Anterior cingulate cortex (tissue), 58 donors: ENCODE measurements at regions not wholly inside any gene's neighbourhood (a gene's known extent, or its start where the extent isn't known, plus 50 kb on each side); places are given as distances from the start of the nearest gene placed in this dataset.
A peak's percentile ranks its signal among the peaks of the same experiment; 100 is the strongest.

Experiments
- DNase-seq, 58 donors: peaks; one replicate each; lab custom pipeline; 2025; lab: John Stamatoyannopoulos, UW

DNA sequence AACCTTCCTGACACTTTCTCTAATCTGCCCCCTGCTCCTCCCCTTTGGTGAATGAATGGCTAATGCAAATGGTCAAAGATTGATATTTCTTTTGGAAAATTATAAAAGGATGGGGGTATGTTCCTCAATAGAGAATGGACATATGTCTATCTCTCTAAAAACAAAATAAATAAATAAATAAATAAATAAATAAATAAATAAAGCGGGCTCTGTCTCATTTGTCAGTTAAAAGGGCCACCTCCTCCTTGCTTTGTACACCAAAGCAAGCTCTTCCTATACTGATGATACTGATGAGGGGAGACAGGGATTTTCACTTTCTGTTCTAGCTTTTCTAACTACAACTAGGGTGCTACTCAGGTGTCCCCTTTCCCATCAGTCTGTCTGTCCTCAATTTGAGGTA lies 135.5 kb upstream of the SPACA1 start:
- DNase-seq: no peak

DNA sequence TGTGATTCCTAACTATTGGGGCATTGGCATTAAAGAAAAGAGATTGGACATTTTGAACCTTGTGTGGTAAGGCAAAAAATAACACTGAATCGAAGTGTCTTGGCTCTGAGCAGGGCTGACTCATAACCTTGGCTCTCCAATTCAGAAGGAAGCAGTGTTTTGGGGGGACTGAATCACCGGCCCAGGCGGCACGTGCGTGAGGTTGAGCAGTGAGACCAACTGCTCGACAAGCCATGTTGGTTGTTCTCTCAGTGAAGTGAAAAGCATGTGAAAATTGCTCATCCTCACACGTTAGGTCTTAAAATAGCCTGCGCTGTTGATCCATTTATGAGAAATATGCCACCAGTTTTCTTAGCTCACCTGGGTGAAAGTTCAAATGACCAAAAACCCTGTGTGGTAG lies 137.8 kb upstream of the SPACA1 start:
- peak in 1 of 58 donors; percentile 3 for DNase-seq

DNA sequence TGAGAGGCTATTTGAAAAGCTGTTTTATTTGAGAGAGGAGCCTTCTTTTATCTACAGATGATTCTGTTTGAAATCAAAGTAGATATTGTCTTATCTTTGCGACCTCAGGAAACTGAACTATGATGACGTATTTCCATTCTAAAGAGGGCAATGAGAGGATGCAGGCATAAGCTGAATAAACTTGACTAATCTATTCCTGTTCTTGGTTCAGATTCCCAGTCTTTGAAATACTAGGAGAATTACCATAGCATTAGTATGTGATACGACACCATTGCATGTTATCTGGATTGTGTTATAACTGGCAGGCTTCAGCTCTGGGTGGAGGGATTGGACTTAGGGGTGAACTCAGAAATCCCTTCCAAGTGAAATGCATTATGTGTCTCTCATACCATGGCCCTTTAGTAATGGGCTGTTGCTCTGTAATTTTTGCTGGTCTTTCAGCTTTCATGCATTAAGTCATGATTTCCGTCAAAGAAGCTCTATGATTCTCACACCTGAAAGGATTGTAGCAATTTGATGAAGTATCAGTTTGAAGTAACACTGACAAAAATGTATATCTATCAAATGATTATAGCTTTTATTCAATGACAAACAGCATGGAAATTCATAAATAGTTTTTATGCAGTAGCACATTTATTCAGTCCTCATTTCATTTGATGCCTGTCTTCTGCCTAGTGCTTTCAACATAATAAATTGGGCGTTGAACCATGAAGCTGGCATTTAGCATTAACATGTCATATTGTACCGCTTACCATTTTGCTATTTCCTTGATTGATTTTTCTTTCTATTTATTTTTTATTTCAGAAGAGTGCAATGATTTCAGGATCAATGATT lies 138.4 kb upstream of the SPACA1 start:
- DNase-seq: no peak

DNA sequence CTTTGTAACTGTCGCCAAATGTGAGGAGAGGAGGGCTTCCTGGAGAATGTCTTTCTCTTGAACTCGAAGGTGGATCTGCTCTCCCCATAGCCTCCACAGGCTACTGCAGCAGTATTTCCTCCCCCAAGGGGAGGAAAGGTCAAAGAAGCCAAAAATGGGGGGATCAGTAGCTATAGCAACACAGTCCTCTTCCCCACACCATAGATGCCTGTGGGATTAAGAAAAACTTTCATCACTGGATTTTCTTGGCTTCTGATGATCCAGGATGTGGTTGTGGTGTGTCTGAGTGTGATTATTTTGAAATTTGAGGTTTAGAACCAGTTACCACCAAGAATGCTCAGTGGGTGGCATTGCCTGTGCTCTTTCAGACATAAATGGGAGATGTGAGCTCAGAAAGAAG lies 140.1 kb upstream of the SPACA1 start:
- DNase-seq: no peak

DNA sequence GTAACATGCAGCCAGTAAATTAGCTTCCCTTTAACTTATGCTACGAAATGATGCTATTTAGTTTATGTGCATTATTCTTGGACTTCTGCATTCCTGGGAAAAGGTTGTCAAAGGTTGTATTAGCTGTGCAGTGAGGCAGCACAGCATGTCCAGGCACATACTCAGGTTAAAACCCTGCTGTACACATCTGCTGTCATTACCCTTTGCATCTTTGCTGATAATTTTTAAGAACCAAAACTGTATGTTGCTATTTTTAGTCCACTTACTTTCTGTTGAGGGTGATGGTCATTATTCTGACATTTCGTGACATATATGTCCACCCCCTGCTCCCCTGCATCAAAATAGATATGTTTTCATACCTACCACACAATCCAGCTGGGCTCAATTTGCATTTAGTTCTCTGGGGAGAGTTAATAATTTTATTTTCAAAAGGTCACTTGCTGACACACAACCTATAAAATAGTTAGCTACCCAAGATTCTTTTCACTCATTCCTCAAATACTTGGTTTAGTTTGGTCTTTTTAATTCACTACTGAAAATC lies 142.5 kb upstream of the SPACA1 start:
- no peak for DNase-seq

DNA sequence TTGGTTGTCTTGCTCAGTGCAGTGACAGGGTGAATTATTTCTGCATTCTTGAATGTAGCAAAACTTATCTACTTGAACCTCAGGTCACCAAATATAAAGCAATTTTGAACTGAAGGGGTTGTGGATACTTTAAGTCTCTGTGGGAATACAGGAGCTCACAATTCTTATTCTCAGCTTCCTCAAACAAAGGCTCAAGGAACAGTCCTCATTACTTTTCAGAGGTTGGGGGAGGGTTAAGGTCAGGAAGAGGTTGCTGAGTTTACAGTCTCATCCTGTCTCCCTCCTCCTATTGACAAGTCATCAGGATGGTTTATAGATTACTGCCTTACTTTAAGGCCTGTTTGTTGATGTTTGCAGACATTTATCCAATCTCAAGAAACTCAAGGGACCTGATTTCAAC lies 143.6 kb upstream of the SPACA1 start:
- DNase-seq: no peak

DNA sequence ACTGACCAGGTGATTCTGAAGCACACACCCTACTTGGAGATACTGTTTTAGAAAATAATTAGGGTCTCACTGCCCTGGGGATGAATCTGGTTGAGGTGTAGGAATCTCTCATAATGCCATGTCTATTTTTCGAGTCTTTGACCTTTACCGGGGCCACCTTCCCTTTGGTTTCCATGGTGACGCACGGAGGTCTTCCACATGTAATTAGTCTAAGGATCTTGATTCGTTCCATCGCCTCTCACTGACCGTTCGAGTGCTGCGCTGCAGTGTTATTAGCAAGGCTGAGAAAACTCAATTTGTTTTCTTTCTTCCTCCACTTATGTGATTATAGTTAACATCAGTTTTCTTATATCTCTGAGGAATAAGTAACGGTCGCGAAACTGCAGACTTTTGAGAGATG lies 144.3 kb upstream of the SPACA1 start:
- DNase-seq: no peak

DNA sequence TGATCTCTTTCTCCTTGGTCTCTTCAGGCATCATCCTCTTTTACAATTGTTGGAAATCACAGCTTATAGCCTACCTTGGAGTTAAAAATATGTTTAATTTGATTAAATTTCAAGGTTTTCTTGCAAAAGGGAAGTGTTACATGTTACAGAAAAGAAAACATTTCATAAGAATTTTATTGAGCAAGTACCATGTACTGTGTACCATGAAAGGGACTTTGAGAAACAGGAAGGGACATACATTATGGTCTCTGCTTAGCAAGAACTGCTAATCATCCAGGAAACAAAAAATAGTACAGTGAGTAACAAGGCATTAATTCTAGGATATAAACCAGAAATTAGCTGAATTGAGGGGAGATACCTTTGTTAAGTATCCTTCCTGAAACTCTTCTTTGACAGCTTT lies 145.3 kb upstream of the SPACA1 start:
- no peak for DNase-seq

DNA sequence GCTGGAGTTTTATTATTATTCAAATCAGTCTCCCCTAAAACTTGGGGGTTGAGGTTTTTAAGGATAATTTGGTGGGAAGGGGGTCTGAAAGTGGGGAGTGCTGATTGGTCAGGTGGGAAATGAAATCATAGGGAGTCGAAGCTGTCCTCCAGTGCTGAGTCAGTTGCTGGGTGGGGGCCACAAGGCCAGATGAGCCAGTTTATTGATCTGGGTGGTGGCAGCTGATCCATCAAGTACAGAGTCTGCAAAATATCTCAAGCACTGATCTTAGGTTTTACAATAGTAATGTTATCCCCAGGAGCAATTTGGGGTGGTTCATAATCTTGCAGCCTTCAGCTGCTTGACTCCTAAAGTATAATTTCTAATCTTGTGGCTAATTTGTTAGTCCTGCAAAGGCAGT lies 146.0 kb upstream of the SPACA1 start:
- no peak for DNase-seq

DNA sequence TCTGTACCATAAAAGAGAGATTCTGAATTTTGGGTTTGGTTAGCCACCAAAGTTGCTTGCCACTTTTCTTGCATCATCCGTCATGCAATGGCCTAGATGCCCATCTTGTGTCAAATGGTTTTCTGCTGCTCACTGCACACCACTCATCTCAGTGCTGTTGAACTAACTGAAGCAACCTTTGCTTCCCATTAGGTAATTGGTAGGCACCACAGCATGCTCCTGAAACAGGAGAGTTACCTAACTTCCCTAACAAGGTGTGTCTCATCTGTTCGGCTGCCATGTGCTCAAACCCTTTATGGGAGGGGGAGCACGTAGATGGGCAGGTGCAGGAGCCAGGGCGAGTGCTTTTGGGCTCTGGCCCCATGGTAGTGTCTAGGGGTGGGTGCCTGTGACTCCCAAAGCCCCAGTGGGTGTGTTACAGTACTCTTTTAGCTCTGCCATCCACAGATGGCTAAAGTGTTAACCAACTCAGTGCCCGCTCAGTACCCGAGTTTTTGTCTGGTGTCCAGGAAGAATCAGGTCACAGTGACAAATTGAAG lies 147.4 kb upstream of the SPACA1 start:
- no peak for DNase-seq

DNA sequence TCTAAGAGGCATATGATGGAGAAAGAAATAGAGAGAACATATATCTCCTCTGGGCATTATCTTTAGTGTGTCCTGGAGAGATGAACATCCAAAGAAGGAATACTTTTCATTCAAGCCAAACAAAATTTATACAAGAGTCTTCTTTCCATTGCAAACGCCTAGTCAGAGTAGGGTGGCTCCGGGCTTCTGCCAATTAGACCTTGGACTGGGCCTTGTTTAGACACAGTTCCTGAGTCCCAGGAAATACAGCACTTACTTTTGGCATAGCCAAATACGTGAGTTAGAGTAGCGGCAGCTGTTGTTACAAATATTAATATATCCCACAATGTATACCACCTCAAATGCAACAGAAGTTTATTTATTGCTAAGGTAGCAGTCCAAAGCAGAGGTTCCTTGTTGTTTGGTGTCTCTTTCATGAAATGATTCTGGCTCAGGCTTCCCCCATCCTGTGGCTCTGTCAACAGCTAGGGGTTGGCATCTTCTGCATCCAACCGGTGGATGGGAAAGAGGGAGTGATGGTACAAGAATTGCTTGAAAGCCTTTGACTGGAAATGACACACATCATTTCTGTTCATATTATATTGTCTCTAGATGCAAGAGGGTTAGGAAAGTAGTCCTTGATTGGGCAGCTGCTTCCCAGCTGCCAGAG lies 148.0 kb upstream of the SPACA1 start:
- no peak for DNase-seq

DNA sequence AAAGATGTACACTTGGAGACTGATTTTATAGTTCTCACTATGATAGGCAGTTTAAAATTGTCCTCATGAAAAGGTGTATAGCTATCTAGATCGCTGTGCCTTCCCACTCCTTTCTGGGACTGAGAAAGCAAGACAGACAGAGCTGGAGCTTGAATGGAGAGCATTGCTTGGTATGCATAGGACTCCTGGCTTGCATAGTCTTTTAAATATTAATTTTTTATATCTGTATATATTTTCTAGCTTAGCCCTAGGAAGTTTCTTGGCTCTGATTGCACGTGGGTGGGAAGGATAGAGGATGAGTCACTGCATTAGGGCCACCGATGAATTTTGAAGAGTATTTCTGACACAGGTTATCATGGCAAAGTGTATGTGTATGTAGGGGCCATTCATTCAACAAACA lies 150.0 kb upstream of the SPACA1 start:
- DNase-seq: no peak

DNA sequence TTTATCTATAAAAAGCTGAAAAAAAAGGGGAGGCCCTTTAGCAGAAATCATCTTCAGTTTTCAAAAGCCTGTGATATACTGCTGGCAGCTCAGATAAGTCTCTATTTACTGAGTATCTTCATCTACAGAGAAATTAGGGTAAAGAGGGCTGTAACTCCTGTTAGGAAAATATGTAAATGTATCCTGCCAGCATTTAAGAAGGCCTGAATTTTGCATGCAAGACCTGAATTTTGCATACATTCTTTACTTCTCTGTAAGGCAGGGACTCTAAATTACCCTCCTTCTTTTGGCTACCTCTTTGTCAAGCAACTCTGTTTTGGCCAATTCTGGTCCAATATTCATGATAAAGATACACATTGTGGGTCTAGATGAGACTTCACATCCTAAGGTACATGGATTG lies 150.6 kb upstream of the SPACA1 start:
- no peak for DNase-seq

DNA sequence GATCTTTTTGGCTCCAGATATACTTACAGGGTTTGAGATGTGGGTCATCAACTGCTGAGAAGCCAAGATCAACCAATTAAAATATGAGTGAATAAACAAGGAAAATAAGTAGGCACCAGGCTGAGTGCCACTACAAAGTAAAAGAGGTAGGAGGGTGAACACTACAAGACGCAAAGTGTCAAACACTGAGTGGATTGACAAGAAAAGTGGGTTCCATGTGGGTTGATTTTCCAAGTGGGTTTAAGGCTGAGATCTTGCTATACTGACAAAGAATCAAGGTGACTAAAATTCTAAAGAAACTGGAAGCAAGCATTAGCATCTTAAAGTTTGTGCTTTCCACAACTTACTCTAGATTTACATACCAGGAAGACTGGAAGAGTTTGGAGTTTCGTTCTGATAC lies 160.4 kb upstream of the SPACA1 start:
- no peak for DNase-seq

DNA sequence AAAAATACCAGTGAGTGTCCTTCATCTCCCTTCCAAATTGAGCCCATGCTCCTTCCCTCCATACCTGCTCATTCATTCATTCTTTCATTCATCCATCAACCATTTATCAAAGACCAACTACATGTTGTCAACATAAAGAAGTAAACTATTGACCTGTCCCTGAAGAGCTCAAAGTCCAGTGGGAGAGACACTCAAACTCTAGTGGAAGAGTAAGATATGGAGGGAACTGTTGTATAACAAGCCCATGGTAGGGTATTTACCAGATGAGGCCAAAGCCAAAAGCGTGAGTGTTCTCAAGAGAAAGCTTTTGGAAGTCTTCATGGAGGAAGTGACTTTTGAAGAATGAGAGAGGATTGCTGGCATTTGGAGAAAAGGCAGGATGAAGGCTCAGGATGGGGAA lies 163.4 kb upstream of the SPACA1 start:
- no peak for DNase-seq

DNA sequence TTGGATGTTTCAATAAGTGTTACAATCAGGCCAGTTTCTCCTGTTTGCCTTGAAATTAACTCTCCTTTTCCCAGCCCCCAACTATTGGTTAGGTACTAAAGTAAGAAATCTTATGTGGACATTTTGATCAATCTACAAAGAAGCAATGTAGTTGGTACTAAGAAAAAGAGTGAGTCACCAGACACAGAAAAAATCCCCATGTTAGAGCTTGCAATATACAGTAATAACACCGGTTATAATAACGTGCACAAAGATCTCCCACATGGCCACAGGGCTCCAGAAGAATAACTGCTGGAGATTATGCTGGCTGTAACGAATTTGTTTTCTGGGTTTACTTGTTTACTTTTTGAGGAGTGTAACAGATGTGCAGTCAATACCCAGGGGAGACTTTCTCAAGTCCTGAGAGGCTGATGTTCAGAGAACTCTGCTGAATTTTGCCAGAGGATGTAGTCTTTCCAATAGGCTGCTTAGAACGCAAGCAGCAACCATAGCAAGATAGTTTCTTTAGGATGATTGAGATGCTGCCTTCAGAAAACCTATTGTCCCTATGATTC lies 166.2 kb upstream of the SPACA1 start:
- no peak for DNase-seq

DNA sequence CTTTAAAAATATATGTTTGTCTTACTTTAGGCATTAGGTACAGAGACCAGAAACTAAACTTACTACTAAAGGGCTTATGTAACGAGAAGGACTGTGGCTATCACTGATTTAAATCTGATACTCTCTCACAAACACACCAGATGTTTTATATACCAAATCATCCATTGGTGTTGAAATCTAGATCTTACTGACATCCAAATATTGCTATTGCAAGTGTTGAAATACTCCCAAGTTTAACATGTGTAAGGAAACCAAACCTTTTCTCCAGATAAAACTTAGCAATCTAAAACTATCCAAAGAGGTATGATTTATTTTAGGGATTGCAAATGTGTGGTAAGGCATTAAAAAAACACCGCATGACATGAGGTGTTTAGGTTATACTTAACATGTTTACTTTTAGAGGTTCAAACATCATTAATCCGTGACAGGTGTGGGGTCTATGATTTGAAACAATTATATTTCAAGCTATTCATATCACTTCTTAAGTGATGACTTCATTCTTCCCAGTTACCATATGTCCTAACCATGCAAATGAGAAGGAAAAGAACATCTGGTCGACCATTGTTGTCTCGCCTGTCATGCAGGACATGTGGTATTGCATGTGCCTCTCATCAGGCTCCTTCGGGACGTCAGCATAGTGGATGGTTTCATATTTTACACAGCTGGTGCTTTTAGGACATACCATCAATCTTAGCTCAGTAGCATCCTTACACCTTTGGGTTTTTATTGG lies 168.3 kb upstream of the SPACA1 start:
- peak in 2 of 58 donors; percentile 1 to 6 for DNase-seq

DNA sequence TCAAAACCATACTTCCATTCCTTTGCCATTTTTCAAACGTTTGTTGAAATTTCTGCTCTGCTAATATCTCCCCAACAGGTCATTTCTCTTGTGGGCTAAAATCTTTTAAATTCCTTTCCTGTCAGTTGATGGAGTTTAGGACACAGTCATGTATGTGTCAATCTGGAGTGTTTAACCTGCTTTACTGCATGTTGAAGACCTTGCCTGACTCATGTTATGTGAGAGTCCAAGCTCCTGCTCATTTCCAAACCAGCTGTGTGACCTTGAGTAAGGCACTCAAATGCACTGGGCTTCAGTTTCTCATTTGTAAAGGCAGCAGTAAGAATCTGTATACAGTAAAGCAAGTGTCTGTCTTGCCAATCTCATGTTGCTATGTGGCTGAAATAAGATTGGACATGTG lies 171.9 kb upstream of the SPACA1 start:
- DNase-seq: no peak

DNA sequence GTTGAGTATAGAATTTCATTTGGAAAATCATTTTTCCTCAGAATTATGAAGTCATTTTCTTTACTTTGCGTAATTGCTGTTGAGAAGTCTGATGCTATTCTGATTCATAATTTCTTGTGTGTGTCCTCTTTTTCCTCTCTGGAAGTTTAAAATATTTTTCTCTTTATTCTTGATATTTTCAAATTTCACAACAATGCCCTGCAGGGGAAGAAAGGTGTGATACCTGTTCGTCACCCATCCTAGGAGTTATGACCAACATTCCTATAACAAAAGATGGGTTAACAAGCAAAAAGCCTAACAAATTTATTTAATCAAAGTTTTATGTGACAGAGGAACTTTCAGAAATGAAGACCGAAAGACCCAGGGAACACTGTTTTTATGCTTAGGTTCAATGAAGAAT lies 171.5 kb upstream of the AKIRIN2 start:
- DNase-seq: no peak

DNA sequence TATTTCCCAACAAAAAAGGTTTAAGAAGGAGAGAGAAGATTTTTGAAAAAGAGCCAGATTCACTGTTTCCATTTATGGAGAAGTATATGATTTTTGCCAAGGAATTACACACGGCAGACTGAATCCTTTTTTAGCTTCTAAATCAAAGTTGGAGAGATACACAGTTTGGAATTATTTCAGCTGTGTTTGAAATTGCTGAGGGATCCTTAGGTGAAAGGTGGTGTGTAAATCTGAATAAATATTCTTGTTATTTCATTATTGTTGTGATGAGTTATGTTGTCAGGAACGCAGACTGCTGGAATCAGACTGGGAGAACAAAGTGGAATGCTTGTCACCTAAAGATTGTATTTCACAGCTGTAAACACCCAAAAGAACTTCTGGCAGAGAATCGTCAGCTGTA lies 168.5 kb upstream of the AKIRIN2 start:
- DNase-seq: no peak
